Esophagus mucosa (tissue), 1 donor: ENCODE measurements at regions not wholly inside any gene's neighbourhood (a gene's known extent, or its start where the extent isn't known, plus 50 kb on each side); places are given as distances from the start of the nearest gene placed in this dataset.
A peak's percentile ranks its signal among the peaks of the same experiment; 100 is the strongest.
"Not testable (repeated sequence)": the region's sequence is repeated elsewhere in the genome, so short reads cannot be mapped to it uniquely, and the experiment has no call there.

Source experiments
- ATAC-seq: fragments of 200-7000 bp; cut with Tn5 transposase; one replicate; pipeline ENCODE4 v1.9.1; 2020
- donor health status: DM: yes; HTN: yes; CAD: no.

DNA sequence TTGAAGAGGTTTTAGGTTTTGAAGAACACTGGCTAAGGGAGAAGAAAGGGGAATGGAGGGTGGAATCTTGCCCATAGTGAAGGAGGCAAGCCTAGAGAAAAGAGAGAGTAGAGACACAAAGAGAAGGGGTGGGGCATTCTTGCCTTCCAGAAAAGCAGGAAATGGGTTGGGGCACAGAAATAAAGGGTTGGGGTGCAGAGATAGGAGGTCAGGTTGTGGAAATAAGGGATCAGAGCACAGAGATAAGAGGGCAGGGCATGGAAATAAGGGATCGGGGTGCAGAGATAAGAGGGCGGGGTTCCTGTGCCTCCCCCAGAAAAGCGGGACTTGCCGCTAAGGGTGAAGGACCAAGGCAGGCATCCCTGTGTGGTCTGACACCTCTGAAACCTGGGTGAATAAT is 69.9 kb downstream of the ALG1L2 start:
- ATAC-seq: not testable (repeated sequence)

DNA sequence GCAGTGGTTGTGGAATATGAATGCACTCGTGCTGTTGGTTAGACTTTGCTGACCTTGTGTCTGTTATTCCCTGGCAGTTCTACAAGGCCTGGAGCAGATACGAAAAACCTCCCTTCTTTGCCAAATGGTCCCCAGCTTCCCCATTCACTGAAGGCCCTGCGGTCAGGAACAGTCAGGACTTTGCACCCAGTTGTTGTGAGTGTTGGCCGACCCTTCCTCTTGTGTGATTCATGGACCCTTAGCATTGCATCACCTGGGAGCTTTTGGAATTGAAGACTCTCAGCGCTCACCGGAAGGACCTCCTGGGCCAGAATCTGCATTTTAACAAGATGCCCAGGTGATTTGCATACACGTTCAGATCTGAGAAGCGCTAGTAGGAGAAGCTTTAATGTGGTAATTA is 71.6 kb downstream of the ALG1L2 start:
- ATAC-seq: not testable (repeated sequence)

DNA sequence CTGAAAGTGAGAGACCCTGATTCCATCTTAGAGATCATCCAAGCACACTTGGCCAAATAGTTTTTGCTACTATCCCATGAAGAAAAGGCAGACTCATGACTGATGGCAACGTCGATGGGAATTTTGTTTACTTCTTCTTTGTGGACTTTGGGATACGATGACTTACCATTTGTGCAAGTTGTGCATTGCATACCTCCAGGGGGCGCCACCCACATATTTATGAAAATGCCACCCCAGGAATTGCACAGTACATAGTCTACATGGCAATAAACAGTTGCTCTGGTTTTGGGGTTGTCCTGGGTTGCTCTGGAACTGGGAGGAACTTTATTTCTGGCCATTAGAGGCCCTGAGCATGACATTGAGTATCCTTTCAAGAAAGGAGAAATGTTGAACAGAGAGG is 73.8 kb downstream of the ALG1L2 start:
- not testable (repeated sequence) for ATAC-seq

DNA sequence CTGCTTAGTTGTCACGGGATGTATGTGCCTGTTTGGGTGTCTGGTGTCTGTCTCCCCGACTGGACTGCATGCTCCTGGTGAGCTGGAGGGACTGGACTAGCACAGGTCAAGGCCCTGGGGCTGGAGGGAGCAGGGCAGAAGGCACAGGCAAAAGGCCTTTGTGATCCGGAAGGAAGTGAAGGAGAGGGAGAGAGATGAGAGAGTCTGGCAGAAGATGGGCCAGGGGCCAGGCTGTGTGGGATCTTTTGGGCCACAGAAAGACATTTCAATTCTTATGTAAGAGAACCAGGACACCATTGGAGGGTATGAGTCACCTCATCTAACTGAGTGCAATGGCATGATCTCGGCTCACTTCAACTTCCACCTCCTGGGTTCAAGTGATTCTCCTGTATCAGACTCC is 85.2 kb downstream of the ALG1L2 start:
- ATAC-seq: not testable (repeated sequence)

DNA sequence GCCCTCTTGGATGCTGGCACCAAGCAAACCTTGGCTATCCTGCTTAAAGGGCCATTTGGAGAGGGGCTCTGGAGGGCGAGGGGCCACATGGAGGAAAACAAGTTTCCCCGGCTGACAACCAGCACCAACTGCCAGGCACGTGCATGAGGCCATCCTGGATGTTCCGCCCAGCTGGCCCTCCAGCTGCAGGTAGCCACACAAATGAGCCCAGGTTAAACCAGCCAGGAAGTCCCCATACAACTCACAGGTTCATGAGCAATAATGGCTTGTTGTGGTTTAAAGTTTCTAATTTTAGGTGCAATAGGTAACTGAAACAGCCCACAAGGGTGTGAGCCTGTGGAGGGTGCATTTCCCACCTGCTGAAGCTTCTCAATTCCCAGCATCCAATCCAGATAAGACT is 93.6 kb downstream of the ALG1L2 start:
- not testable (repeated sequence) for ATAC-seq

DNA sequence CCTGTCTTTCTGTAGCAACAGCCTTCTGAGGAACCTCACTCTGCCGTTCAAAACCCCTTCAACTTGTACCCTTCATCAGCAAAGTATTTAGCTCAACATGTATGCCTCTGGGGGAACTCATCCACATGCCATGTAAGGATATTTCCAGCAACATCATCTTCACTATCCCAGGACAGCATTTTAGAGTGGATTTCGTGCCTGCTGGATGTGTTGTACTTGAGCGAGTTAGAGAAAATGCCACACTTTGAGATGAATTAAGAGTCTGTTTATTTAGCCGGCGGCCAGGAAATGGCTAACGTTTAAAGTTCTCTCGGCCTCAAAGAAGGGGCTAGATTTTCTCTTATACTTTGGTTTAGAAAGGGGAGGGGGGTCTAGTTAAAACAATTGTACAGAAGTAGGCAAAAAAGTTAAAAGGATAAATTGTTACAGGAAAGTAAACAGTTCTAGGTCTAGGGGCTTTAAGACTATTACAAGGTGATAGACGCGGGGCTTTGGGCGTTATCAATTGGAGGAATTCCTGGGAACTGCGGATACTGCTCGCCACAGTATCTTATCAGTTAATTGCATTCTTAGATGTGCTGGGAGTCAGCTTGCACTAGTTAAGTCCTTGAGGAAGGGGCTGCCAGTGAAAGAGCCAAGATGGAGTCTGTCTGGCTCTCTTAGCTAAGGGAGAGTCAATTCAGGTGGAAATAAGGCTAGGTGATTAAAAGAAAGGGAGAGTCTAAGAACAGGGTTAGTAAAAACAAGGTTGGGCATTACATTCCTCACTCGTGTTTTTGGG is 95.0 kb downstream of the ALG1L2 start:
- ATAC-seq: not testable (repeated sequence)

DNA sequence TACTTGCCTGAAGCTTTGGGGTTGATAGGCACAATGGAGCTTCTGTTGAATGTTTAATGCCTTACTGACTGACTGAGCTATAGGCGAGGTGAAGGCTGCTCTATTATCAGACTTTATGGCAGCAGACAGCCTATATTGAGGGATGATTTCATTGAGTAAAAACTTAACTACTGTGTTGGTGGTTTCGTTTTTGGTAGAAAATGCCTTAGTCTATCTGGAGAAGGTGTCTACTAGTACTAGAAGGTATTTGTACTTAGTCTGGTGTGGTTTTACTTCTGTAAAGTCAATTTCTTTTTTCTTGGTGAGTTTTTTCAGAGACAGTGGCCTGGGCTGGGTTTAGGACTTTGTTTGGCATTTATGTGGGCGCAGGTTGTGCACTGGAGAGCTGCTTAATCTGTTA is 97.2 kb downstream of the ALG1L2 start:
- not testable (repeated sequence) for ATAC-seq

DNA sequence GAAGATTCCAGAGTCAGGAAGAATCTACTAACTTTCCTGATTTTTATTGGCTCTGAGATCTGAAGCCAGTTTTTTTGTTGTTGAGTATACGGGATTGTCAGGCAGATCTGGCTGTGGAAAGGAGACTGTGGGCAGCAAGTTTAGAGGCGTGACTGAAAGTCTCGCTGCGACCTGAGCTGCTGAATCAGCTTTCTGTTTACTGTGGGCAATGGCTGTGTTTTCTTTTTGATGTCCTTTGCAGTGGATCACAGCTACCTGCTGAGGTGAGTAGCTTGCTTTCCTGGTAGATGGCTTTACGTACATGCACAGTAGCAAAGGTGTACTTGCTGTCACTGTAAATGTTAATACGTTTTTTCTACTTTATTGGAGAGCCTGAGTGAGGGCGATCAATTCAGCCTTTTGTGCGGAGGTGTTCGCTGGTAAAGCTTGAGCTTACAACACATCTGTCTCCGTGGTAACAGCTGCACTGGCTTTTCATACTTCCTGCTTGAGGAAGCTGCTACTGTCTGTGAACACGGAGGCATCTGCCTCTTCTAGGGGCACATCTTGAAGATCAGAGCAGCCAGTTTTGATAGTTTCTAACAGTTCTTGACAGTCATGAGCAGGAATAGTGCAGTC is 97.8 kb downstream of the ALG1L2 start:
- ATAC-seq: not testable (repeated sequence)

DNA sequence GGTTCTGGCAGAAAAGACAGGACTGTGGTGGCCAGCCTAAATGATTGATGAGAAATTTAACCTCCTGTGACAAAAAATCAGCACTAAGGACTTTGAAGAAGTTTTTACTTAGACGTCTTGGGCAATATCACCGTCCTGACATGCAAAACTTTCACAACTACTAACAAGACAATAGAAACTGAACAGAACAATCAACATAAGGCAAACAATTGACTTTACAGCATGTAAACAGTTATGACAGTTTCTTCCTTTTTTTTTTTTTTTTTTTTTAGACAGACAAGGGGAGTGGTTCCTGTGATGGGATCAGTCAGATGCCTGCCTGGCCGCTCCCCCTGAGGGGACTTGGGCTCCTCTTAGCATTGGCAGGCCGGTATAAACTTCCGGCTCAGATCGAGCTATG is 100.8 kb downstream of the ALG1L2 start:
- ATAC-seq: not testable (repeated sequence)

DNA sequence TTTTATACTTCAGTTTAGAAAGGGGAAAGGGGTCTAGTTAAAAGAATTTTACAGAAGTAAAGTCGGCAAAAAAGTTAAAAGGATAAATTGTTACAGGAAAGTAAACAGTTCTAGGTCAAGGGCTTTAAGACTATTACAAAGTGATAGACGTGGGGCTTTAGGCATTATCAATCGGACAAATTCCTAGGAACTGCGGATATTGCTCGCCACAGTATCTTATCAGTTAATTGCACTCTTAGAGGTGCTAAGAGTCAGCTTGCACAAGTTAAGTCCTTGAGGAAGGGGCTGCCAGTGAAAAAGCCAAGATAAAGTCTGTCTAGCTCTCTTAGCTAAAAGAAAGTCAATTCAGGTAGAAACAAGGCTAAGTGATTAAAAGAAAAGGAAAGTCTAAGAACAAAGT is 102.1 kb downstream of the ALG1L2 start:
- ATAC-seq: not testable (repeated sequence)

DNA sequence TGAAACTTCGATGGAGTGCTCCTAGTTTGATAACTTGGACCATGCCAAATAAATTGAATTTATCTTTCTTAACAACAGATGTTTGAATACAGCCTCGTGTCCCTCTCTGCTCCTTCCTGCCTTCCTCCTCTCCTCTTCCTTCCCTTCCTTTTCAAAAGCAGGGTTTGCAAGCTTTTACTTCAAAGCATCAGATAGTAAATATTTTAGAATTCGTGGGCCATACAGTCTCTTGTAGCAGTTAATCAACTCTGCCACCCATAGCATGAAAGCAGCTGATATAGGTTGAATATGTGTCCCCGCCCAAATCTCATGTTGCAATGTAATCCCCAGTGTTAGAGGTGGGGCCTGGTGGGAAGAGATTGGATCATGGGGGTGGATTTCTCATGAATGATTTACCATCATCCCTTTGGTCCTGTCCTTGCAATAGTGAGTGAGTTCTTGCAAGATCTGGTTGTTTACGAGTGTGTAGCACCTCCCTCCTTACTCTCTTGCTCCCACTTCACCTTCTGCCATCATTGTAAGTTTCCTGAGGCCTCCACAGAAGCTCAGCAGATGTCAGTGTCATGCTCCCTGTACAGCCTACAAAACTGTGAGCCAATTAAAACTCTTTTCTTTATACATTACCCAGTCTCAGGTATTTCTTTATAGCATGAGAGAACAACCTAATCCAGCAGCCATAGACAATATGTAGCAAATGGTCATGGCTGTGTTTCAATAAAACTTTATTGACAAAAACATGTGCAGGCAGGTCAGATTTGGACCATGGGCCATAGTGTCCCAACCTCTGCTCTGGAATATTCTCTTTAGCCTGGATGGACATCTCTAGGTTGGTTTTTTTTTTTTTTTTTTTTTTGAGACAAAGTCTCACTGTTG is 102.8 kb downstream of the ALG1L2 start:
- ATAC-seq: not testable (repeated sequence)

DNA sequence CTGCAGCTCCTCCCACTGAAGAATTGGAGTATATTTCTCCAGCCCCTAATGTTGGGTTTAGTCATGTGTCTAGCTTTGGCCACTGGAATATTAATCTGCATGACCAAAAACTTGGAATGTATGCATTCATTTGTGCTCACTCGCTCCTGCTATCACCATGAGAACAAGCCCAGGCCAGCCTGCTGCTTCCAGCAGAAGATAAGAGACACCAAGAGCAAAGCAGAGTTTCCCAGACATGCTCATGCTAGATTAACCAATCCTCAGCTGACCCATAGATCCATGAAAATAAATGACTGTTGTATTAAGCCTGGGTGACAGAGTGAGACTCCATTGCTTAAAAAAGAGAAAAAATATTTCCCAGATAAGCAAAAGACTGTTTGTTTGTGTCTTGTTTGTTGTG is 119.6 kb downstream of the ALG1L2 start:
- not testable (repeated sequence) for ATAC-seq

DNA sequence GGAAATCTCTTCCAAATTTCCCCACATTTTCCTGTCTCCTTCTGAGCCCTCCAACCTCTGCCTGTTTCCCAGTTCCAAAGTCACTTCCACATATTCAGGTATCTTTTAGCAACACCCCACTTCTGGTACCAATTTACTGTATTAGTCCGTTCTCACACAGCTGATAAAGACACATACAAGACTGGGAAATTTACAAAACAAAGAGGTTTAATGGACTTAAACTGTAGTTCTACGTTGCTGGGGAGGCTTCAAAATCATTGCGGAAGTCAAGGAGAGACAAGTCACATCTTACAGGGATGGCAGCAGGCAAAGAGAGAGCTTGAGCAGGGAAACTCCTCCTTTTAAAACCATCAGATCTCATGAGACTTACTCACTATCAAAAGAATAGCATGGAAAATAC is 122.0 kb downstream of the ALG1L2 start:
- ATAC-seq: not testable (repeated sequence)

DNA sequence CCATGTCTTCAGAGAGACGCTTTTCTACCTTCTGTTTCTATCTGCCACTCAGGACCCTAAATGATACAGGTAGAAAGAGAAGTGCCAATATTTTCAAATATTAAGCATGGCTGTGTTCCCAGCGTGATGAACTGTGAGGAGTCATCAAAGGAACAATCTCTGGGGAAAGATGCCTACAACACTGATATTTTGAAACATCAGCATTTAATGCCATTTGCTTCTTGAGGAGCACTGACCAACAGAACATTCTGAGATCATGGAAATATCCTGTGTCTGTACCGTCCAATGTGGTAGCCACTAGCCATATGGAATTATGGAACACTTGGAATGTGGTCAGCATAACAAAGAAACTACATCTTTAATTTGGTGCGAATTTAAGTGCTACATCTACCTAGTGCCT is 117.9 kb upstream of the COL6A5 start:
- ATAC-seq: no peak

DNA sequence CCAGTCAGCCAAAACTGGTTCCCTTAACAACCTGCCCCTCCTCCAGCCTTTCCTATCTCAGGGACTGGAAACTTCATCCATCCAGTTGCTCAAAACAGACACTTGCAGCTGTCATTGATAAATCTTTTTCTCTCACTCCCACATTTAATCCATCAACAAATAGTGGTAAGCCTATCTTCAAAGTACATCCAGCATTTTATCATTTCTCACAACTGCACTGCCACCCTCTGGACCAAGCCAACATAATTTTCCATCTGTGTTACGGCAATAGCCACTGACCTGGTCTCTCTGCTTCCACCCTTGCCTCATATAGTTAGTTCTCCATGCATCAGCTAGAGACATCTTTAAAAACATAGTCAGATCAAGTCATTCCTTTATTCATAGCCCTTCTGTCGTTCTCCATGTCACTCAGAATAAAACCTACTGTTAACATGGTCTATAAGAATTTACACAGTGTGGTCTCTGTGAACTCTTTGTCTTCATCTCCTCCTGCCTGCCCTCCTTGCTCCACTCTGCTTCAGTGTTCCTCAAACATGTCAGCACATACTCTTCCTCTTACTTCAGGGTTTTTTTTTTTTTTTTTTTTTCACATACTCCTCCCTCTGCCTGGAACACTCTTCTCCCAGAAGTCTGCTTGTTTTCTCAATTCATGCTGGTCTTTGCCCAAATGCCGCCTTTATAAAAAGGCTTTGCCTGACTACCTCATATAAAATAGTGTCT is 102.5 kb upstream of the COL6A5 start:
- no peak for ATAC-seq

DNA sequence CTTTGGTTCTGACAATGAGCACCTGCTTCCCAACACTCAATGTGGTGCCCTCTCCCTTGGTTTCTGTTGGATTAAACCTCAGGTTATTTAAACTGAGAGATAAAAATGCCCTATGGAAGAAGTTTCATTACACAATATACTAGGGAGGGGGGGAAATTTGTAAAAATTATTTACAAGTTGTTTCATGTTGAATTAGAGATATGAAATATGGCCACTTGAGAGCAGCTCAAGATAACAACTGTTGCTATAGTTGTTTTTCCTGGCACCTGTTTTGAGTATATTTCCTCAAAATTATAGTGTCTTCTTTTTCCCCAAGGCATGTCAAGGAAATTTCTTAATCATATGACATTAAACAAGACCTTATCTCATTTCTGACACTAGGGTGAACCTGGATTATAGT is 101.7 kb upstream of the COL6A5 start:
- ATAC-seq: no peak

DNA sequence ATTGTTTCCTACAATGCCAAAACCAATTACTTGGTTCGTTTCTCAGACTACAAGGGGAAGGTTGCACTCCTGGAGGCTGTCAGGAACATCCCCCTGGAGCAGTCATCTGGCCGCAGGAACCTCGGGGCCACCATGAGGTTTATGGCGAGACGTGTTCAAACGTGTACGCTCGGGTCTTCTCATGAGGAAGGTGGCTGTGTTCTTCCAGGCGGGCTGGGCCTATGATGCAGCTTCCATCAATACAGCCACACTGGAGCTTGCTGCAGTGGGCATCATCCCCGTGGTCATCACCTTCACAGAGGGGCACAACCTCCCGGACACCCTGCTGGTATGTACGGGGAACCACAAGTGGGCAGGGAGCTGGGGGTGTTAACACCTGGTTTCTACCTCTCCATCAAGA is 94.5 kb upstream of the COL6A5 start:
- ATAC-seq: no peak

DNA sequence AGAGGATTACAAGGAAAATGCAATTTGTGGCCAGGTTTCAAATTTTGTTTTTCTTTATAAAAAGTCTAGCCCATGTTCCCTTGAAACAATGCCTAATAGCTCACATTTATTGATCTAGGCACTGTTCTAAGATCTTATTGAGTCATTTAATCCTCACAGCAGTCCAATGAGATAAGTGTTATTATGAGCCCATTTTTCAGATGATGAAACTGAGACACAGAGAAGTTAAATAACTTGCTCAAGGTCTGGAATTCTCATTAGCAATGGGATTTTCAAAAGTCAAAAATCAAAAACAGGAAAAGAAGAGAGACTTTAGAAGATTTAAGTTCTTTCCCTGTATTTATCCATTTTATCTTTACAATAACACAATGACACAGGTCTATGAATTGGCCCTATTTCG is 90.0 kb upstream of the COL6A5 start:
- no peak for ATAC-seq

DNA sequence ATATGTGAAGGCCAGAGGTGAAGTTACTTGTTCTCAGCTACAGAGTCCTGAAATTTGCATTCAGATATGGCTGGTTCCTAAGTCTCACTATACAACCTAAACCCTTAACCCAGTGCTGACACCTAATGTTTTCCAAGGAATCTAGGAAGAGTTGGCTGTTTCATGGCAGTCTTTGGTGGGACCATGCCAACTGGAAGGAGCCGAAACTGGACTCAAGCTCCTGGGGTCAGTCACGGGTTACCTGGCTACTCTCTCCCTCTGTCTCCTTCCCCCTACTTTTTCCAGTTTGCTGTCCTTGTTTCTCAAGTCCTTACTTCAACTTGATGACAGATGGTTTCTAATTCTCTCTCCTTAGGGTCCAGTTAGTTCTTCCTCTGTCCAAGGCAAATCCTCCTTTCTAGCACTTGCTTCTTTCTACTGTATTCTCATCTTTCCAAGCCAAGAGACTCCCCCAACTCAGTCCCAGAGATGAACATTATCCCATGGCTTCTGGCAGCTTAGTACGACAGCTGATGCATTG is 88.6 kb upstream of the COL6A5 start:
- no peak for ATAC-seq

DNA sequence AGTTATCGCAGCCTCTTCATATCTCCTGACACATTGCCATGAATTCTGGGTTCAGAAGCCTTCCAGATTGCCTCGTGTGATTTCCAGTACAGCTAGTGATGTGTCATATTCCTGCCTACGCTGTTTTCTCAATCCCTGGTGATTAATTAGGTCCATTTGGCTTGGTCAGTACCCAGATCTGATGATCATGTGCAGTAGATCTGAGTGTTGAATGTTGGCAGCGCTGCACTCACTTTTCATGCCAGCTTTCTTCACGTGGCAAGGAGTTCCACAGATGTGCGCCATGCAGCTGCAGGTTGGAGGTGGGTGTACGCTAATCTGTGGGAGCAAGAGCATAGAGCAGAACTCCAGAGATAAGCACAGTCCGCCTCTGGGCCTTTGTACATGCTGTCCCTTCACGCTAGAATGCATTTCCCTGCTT is 86.9 kb upstream of the COL6A5 start:
- ATAC-seq: peak; percentile 54

DNA sequence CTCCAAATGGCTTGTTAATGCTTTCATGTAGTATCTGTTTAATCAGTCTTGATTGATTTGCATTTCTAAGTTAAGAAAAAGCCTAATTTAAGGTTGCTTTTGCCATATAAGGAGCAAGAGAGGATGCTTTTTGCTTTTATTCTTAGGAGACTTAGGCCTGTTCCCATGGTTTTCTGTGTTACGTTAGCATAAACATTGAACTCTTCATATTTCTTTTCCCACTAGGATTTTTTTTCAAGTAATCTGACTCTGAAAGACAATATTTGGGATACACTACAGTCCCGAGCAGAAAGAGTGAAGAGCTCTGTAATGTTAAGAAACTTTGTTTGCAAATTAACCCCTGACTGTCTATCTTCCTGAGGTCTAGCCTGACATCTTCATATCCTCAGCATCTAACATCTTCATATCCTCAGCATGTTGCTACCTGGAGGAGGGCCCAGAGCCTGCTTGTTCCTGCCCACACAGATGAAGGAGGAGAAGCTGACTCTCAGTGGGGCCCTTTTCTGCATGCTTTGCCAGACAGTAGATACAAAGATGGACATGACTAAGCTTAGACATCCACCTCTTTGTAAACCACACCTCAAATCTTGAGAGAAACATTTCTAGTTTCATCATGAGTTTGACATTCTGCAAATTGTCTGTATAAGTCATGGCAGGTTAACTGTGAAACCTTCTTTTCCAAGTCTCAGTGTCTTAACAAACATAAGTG is 86.2 kb upstream of the COL6A5 start:
- ATAC-seq: no peak

DNA sequence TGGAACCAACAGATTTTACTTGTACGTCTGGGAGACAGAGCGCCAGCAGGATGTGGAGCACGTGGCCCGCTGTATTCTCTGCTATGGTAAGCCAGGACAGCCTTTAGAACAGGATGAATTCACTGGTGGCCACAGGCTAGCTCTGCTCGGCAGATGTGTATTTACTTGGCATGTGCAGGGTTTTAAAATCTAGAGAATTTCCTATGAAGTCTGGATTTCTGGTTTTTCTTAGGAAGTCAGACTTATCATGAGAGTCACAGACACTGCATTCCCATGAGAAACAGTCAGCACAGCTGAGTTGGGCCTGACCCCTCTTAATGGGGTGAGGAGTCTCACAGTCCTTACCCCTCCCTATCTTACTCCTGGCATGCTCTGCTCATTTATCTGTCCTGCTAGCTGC is 84.6 kb upstream of the COL6A5 start:
- ATAC-seq: no peak
